GM18873 (cell line): ENCODE measurements at regions not wholly inside any gene's neighbourhood (a gene's known extent, or its start where the extent isn't known, plus 50 kb on each side); places are given as distances from the start of the nearest gene placed in this dataset.

Source experiments
- ATAC-seq: cut with Tn5 transposase; IDR thresholded peaks from one replicate; pipeline ENCODE4 v1.9.1; 2021; ENCODE audit warnings: mild to moderate bottlenecking, moderate library complexity, moderate number of reproducible peaks; ENCODE audit not compliant: unreplicated experiment, low FRiP score

- ATAC-seq = no peak
These were observed 317.6 kb upstream of the CNKSR2 start for GRCh38 chrX:21056622-21057021.

GRCh38 chrX:21047034-21047455 lies 327.2 kb upstream of the CNKSR2 start:
- no peak for ATAC-seq

- no peak for ATAC-seq
These were observed 359.9 kb upstream of the CNKSR2 start for GRCh38 chrX:21014326-21014725.

GRCh38 chrX:21004835-21005234 lies 369.4 kb upstream of the CNKSR2 start:
- ATAC-seq = no peak

- no peak for ATAC-seq
These were observed 378.4 kb upstream of the CNKSR2 start for GRCh38 chrX:20995829-20996228.

GRCh38 chrX:20989361-20989760 lies 384.9 kb upstream of the CNKSR2 start:
- no peak for ATAC-seq

- ATAC-seq = no peak
These were observed 385.4 kb upstream of the CNKSR2 start for GRCh38 chrX:20988804-20989203.

GRCh38 chrX:20988118-20988517 lies 386.1 kb upstream of the CNKSR2 start:
- no peak for ATAC-seq

- no peak for ATAC-seq
These were observed 393.8 kb upstream of the CNKSR2 start for GRCh38 chrX:20980426-20980825.

- ATAC-seq = no peak
These were observed 399.9 kb upstream of the CNKSR2 start for GRCh38 chrX:20974326-20974725.

- ATAC-seq = no peak
These were observed 401.2 kb upstream of the CNKSR2 start for GRCh38 chrX:20973038-20973437.

GRCh38 chrX:20971250-20971649 lies 403.0 kb upstream of the CNKSR2 start:
- no peak for ATAC-seq

- ATAC-seq = no peak
These were observed 404.7 kb upstream of the CNKSR2 start for GRCh38 chrX:20969565-20969964.

- ATAC-seq = no peak
These were observed 405.2 kb upstream of the CNKSR2 start for GRCh38 chrX:20968996-20969395.

GRCh38 chrX:20967725-20968124 lies 406.5 kb upstream of the CNKSR2 start:
- no peak for ATAC-seq

- no peak for ATAC-seq
These were observed 408.8 kb upstream of the CNKSR2 start for GRCh38 chrX:20965270-20966044.

GRCh38 chrX:20954014-20954413 lies 420.2 kb upstream of the CNKSR2 start:
- ATAC-seq = no peak

GRCh38 chrX:20952180-20952579 lies 422.0 kb upstream of the CNKSR2 start:
- no peak for ATAC-seq

GRCh38 chrX:20951016-20951810 lies 423.0 kb upstream of the CNKSR2 start:
- ATAC-seq = no peak

- no peak for ATAC-seq
These were observed 426.8 kb upstream of the CNKSR2 start for GRCh38 chrX:20947411-20947912.

GRCh38 chrX:20913760-20914159 lies 460.5 kb upstream of the CNKSR2 start:
- no peak for ATAC-seq

GRCh38 chrX:20906571-20906970 lies 467.6 kb upstream of the CNKSR2 start:
- ATAC-seq = no peak
